ACHN (cell line): ENCODE measurements at regions not wholly inside any gene's neighbourhood (a gene's known extent, or its start where the extent isn't known, plus 50 kb on each side); places are given as distances from the start of the nearest gene placed in this dataset.

Experiments used
- DNase-seq: peaks from one replicate; pipeline ENCODE4 v3.0.0-alpha.2; 2015
- in situ Hi-C: cut with HindIII; loops from 2 replicates; pipeline ENCODE4 v1.10.0; 2017; ENCODE audit warnings: low sequenced_read_pairs, low pct_ligation_motif_present, low pct_unique_long_range_greater_than_20kb

DNA sequence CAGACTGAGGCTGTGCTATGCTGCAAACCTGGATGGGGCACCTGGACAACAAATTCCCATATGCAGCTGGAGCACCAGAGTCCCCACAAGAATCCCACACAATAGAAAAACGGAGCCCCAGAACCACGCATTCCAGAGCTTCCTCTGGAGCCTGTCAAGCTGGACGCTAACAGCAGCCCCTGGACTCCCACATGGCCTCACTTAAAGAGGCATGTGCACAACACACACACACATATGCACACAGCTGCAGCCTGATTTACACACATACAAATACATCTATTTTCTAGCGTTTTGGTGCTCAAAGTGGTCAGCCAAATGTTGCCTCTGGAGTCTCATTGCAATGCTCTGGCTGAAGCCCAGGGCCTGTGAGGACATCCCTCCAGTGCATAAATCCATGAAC, 632.7 kb upstream of the ID2 start:
- DNase-seq = no peak
- in situ Hi-C loops = no loop called here

DNA sequence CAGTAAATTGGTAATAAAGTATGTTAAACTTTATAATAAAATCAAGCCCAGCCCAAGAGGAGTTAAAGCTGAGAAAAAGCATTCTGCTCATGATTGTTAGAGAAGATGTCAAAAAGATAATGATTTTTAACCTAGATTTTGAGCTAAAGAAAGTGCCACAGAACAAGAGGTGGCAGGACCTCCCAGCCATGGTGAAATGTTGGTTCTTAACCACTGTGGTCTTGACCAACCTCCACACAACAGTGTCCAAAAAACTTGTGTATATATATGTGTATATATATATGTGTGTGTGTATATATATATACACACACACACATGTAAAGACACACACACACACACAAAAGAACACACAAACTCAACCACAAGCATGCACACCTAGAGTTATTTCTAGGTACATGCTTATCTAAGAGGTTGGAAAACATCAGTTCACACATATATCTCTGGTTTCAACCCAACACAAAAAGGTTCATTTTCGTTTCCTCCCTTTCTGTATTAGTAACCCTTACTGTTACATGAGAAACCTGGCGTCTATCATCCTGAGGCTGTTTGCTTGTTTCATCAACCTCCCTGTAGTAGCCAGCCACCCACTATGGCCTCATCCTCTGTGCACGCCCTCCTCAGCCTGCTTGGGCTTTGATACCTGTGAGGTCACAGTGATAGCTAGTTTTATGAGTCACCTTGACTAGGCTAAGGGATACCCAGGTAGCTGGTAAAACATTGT, 631.8 kb upstream of the ID2 start:
- in situ Hi-C loops = no loop called here
- DNase-seq = no peak

DNA sequence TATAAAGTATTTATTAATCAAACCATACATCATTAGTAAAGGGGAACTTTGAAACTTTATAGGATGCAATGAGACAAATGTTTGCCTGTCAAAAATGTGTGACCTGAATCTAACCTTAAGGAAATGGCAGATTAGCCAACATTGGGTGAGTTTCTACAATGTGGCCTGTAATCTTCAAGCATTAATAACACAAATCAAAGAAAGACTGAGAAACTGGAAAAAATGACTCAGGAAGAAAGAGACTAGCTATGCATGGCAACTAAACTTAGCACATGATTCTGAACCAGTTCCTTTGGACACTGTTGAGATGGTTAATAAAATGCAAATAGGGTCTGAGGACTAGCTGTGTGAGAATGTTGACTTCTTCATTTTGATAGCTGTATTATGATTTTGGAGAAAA, 628.6 kb upstream of the ID2 start:
- DNase-seq = no peak
- in situ Hi-C loops = no loop called here

DNA sequence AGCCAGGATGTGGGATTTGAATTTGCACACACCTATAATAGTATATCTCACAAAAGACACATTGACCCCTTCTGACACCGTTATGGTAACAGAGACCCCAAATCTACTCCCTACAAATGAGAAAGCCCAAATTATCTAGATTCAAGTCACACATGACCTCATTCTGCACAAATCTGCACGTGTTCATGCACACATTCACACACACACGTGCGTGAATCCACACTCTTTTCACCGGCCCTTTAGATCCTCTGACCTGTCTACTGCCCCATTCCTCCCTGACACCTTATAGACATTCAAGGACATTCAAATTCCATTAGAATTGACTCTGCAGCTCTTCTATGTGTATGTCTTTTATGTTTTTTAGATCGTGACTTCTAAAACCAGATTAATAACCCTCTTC, 627.8 kb upstream of the ID2 start:
- in situ Hi-C loops = no loop called here
- DNase-seq = no peak

DNA sequence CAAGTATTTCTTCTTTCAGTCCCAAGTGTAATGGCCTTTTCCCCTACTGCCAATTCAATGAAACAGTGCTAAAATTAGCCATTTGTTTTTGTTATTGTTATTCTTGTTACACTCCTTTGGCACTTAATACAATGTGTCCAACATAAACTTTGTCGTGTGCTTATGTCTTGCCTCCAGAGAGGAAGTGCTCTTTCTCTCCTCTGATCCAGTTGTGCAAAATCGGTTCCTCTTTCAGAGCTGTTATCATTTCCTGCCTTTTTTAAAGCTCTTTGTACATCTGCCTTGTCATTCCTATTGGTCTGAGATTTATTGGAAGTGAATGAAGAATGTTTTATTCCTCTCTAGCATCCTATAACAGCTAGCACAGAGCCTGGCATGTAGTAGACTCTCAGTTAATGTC, 623.2 kb upstream of the ID2 start:
- no peak for DNase-seq
- in situ Hi-C loops = no loop called here

DNA sequence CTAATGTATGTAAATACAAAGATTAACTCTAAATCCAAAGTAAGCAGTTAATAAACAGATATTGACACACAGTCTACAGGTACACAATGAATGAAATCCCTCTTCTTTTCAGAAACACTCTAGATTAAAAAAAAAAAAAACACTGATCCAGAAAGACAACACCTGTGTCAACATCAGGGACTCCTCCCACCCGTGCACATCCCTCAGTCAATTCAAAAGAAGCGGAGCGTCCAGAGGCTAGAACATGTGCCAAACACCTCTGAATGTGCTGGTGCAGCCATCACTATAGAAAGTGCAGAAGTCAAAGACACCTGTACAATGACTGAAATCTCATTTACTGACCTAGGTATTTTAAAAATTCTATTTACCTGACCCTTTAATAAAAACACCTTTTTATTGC, 622.6 kb upstream of the ID2 start:
- in situ Hi-C loops = no loop called here
- no peak for DNase-seq

DNA sequence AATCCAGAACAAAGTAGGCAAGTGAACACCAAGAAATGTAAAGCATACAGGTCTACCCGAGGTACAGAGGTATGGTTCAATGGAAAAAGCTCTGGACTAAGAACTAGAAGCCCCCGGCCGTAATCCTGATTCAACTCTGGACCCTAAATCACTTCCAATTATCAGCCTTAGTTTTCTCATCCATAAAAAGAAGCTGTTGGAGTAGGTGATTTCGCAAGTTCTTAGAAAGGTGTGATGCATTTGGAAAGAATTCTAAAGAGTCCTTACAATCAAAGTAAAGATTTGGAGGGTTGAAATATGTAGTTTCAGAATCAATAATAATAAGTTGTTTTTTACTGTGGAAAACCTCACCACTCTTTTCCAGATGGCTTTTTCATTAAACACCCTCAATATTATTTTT, 622.1 kb upstream of the ID2 start:
- no peak for DNase-seq

DNA sequence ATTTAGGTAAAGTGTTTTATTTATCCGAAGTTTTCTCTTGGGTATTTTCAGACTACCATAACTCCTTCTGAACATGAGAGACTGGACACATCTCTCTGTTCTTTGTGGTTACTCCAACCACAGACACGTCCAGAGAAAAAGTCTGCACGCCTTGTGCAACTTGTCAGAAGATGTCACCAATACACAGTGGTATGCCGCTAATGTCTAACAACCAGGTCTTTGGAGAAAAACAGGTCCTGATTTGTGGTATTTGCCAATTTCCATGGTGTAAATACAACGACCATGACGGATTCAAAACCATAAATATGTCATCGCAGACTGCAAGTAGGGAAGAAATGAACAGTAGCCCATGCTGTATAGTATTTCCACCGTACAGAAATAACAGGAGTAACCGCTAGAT, 620.6 kb upstream of the ID2 start:
- DNase-seq = no peak
- in situ Hi-C loops = no loop called here

More for the DNA sequence above, 622.1 kb upstream of the ID2 start:
- in situ Hi-C loops = no loop called here

DNA sequence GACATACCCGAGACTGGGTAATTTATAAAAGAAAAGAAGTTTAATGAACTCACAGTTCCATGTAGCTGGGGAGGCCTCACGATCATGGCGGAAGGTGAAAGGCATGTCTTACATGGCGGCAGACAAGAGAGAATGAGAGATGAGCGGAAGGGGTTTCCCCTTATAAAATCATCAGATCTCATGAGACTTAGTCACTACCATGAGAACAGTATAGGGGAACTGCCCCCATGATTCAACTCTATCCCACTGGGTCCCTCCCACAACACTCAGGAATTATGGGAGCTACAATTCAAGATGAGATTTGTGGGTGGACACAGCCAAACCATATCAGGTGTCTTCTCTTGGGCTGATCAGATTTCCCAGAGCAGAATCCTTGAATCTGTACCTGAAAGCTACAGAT, 617.3 kb upstream of the ID2 start:
- DNase-seq = no peak
- in situ Hi-C loops = no loop called here

DNA sequence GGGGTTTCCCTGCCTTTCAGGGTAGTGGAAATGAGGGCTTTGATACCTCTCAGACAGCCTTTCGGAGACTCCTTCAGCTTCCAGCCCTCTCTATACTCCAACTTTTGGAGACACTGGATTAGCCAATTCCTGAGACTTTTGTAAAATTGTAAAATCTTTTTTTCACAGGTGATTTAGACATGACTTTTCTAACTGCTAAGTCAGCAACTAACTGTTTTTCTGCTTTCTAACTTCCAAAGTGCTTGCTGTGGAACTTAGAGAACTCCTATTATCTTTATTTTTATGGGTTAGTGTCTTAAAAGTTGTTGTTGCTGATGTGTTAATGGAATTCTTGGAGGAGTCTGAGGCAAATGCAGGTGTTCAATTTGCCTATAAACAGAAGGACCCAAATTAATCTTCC, 616.7 kb upstream of the ID2 start:
- in situ Hi-C loops = no loop called here
- no peak for DNase-seq

DNA sequence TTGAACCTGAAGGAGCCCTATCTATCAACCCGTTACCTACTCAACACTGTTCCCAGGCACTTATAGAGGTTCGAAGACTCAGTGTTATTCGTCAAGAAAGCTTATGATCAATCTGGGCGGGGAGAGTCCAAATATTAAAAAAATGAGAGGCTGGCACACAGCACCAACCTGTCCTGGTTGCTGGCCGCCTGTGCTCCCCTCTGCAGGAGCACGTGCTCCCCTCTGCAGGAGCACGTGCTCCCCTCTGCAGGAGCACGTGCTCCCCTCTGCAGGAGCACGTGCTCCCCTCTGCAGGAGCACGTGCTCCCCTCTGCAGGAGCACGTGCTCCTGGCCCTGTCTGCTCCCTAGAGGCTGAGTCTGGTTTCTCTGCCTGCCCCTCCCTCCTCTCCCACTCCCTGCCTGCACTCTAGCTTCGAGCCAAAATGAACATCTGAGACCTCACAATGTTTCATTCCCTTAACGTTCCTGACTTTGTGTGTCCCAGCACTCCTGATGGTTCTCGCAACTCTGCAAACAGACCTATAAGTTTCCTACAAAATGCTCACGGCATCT, 614.0 kb upstream of the ID2 start:
- in situ Hi-C loops = no loop called here

DNA sequence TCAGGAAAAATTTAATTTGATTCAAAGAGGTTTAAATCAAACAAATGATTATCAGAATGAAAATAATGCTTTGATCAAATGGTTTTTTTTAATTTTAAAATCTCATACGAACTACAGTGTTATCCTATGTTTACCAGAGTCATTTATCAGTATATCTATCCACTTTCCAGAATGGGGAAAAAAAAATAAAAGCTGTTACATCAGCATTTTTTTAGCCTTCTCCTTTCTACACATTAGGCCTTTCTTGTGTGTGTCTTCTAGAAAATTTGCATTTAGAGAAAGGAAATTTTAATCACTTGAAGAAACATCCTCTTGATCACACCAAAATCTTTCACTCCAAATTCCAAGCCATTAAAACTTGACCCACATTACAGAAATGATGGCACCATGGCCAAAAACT, 608.9 kb upstream of the ID2 start:
- no peak for DNase-seq
- in situ Hi-C loops = no loop called here

More for the DNA sequence above, 614.0 kb upstream of the ID2 start:
- DNase-seq = no peak

DNA sequence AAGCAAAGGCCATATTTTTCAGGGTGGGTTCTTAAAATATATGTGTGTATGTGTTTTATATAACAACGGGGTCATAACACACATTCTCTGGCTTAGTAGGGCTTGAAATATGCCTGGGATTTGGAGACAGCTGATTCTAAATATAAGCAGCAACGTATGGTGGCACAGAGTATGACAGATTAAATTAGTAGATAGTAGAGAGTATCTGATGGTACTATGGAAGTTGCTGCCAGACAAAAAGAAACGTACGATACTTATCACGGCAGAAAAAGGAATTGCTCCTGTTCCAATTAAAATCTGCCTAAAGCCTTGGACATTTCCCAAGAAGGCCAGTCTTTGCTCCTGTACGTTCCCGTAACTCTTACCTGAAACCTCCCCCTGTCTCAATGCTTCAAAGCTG, 607.9 kb upstream of the ID2 start:
- no peak for DNase-seq
- in situ Hi-C loops = no loop called here

DNA sequence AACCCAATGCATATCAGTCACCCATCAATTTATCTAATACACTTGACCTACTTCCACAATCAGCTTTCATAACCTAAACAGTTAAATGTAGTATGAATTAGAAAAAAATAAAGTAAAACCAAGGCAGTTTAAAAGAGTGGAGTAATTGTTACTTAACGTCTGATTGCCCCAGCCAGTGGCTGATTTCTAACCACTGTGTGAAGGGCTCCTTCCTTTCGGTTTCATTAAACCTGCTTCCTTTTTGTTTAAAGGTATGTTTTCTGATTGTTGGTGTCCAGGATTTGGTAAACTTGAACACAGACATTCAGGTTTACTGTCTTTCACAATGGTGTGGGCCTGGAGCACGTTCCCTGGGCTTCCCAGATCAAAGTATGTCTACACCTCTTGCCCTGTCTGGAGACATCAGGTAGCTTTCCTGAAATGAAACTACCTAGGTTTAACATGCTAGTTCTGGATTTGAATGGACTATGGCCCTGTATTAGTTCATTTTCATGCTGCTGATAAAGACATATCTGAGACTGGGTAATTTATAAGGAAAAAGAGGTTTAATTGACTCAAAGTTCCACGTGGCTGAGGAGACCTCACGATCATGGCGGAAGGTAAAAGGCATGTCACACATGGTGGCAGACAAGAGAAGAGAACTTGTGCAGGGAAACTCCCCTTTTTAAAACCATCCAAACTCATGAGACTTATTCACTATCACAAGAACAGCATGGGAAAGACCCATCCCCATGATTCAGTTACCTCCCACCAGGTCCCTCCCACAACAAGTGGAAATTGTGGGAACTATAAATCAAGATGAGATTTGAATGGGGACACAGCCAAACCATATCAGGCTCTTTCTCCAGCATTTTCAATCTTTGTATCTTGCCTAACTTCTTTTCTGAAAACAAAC, 605.2 kb upstream of the ID2 start:
- in situ Hi-C loops = no loop called here
- DNase-seq = no peak

DNA sequence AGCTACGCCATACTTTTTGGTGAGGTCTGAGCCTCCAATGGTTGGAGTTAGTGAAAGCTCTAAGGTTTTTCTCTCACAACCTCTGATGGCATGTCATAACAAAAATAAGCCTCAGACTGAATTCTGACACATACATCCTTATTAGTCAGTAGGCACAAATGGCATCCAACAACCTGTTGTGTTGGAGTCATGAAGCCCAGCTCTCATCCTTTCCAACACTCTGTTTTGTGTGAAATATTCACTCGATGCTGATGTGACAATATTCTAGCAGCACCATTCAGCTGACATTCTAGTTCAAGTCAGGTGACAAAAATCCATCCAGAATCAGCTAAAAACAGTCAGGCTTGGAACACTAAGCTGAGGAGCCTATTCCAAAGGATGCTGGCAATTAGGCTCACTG, 603.2 kb upstream of the ID2 start:
- DNase-seq = no peak
- in situ Hi-C loops = no loop called here

DNA sequence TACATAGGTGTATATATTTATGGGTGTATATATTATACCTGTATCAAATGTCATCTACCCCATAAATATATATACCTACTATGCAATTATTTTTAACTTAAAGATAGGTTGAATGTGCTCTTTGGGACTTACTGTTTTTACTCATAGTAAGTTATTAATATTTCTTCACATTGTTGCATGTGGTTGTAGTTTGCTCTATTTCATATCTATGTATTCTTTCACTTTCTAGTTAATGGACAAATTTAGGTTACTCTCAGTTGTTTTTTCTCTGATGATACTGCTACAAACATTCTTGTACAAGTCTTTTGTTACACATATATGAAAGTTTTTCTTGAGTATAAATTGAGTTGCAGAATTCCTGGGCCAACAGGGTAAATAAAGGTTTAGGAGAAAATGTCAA, 601.8 kb upstream of the ID2 start:
- in situ Hi-C loops = no loop called here
- no peak for DNase-seq

DNA sequence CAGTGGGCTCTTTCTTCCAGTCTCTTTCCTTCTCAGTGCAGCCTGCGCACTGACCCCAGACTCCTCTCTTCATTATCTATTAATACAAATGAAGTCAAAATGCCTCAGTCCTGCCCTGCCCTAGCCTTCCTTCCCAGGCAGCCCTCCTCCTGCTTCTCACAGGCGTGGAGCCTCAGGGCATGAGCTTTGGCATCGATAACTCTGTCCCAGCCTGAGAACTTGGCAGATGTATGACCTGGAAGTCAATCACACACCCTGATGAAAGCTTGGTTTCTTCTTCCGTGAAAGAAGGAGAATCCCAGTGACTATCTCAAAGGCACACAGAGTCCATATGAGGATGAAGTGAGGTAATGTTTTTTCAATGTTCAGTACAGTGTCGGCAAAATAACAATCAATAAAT, 600.7 kb upstream of the ID2 start:
- in situ Hi-C loops = no loop called here
- no peak for DNase-seq

DNA sequence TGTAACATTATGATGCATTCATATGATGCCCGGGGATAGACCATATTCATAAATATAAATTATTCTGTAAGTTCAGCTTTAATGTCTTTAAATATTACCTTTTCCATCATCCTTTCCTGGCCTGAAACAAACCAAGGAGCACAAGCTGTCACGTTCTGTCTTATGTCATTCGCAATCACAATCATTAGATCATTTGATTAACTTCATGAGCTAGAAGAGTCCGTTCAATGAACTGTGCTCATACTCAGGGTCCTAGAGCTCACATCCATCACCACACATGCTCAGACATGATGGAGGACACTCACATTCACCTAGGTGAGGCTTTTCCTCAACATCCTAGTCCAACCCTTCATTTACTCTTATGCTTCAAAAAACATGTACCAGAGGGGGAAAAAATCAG, 599.0 kb upstream of the ID2 start:
- DNase-seq = no peak
- in situ Hi-C loops = no loop called here

DNA sequence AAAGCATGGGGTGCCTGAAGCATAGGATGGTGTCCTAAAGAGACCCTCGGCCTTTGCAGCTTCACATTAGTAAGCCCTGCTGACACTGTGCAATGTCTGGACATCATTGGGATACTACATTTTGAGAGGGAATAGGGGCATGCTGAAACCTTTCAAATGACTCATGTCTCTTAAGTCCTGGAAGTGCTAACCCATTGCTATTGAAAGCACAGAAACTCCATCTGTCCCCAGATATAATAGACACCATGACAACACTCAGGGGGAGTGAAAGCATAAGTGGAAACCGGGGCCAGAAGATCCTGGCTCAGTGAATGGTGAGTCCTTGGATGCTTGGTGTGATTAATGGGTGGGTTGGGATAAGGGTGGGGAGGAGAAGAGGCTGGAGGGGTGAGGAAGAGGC, 595.5 kb upstream of the ID2 start:
- no peak for DNase-seq
- in situ Hi-C loops = no loop called here
